Aorta (tissue), 5 donors: ENCODE measurements at regions not wholly inside any gene's neighbourhood (a gene's known extent, or its start where the extent isn't known, plus 50 kb on each side); places are given as distances from the start of the nearest gene placed in this dataset.

ENCODE experiments used
- ATAC-seq: fragments of 200-7000 bp; cut with Tn5 transposase; one replicate; pipeline ENCODE4 v1.9.1; 2022; ENCODE audit warnings: moderate library complexity; ENCODE audit not compliant: low FRiP score
- DNase-seq, 2 donors: peaks; one replicate each; pipeline ENCODE4 v3.0.0-alpha.2; 2020
- H3K27ac ChIP-seq, 2 donors: one replicate each; pipeline ENCODE4 v1.5.1; 2013; ENCODE audit warnings: low read length in 2 of 2, mild to moderate bottlenecking in 2 of 2, moderate library complexity in 2 of 2, control low read depth in 1 of 2, inconsistent platforms in 1 of 2, low read depth in 1 of 2
- H3K27me3 ChIP-seq, 2 donors: one replicate each; pipeline ENCODE4 v1.6.1; 2013; ENCODE audit warnings: control low read depth in 1 of 2, low read length in 1 of 2, mild to moderate bottlenecking in 1 of 2, moderate library complexity in 1 of 2; ENCODE audit not compliant: insufficient read depth in 2 of 2, control insufficient read depth in 1 of 2
- H3K36me3 ChIP-seq, 2 donors: one replicate each; pipeline ENCODE4 v1.6.1; 2013; ENCODE audit warnings: control low read depth in 1 of 2, low read length in 1 of 2, mild to moderate bottlenecking in 1 of 2; ENCODE audit not compliant: insufficient read depth in 2 of 2, control insufficient read depth in 1 of 2
- H3K4me1 ChIP-seq, 2 donors: one replicate each; pipeline ENCODE4 v1.6.1; 2013; ENCODE audit warnings: low read length in 2 of 2, control low read depth in 1 of 2, mild to moderate bottlenecking in 1 of 2, moderate library complexity in 1 of 2; ENCODE audit not compliant: insufficient read depth in 2 of 2, control insufficient read depth in 1 of 2
- H3K4me3 ChIP-seq, 2 donors: one replicate each; pipeline ENCODE4 v1.5.1; 2013; ENCODE audit warnings: low read length in 2 of 2, control low read depth in 1 of 2, mild to moderate bottlenecking in 1 of 2
- H3K9me3 ChIP-seq: one replicate; pipeline ENCODE4 v1.6.1; 2013; ENCODE audit warnings: mild to moderate bottlenecking, low read length; ENCODE audit not compliant: control insufficient read depth
- WGBS, 2 donors: extraction: QIAGEN DNeasy Blood & Tissue Kit; methylation state at CpG; one replicate each; pipeline ENCODE4 v1.1.7; 2013; 5-methylcytosine and 5-hydroxymethylcytosine counted together
- intact Hi-C, 2 donors: fragments of 100-400 bp; cut with DNase I; formaldehyde crosslinking; loops; one replicate each; pipeline versions ENCODE4 v1.14.2 to v1.15.0; 2022
- donor health status: healthy with polysubstance abuse.
- donor health status: Bipolar disorder and iron deficiency.
- donor health status: DM: no; HTN: no; CAD: no.
- donor health status: DM: no; HTN: no; CAD: no.
- donor health status: DM: yes; HTN: yes; CAD: no.

GRCh38 chr2:5576015-5576414 is 116.2 kb upstream of the SOX11 start:
- Histone ChIP-seq H3K27me3 (no peaks in the 10 kb centered on the region), H3K4me3 (no peak overlapping the region), H3K27ac (no peak overlapping the region), H3K9me3 (peaks cover under 1% of the 10 kb centered on the region), H3K4me1 (no peaks in the 10 kb centered on the region), H3K36me3 (no peaks in the 10 kb centered on the region)
- ATAC-seq (no peak), DNase-seq (no peak)
- intact Hi-C loops, result no loop called here
- WGBS, 2 donors, result 72 to 81% methylated on average over 3 of the region's 3 CpGs

- no peak for ATAC-seq
- WGBS, 2 donors, result 81 to 84% methylated on average over 11 of the region's 11 CpGs
- Histone ChIP-seq H3K4me3 (no peak overlapping the region), H3K27me3 (peaks cover 0 to 2% of the 10 kb centered on the region in 2 donors), H3K27ac (no peak overlapping the region), H3K36me3 (no peaks in the 10 kb centered on the region), H3K4me1 (no peaks in the 10 kb centered on the region), H3K9me3 (peaks cover 4% of the 10 kb centered on the region)
- intact Hi-C loops, result no loop called here
- no peak for DNase-seq
Observed at GRCh38 chr2:5587766-5588165, 104.4 kb upstream of the SOX11 start.

- Histone ChIP-seq H3K27ac (no peak overlapping the region), H3K4me3 (no peak overlapping the region), H3K27me3 (peaks cover 0 to 2% of the 10 kb centered on the region in 2 donors), H3K4me1 (no peaks in the 10 kb centered on the region), H3K9me3 (peaks cover 4% of the 10 kb centered on the region), H3K36me3 (no peaks in the 10 kb centered on the region)
- ATAC-seq (no peak), DNase-seq (no peak)
- intact Hi-C loops, result no loop called here
- WGBS, 2 donors, result 50 to 69% methylated on average over 1 of the region's 1 CpG
Observed at GRCh38 chr2:5588601-5589000, 103.6 kb upstream of the SOX11 start.

- H3K27ac ChIP-seq, result no peak overlapping the region
- intact Hi-C loops, result no loop called here
- peaks cover 4% of the 10 kb centered on the region for H3K9me3 ChIP-seq
- DNase-seq (no peak), ATAC-seq (no peak)
- H3K36me3 ChIP-seq, result no peaks in the 10 kb centered on the region
- 73 to 83% methylated on average over 6 of the region's 6 CpGs for whole genome bisulfite sequencing, 2 donors
- no peaks in the 10 kb centered on the region for H3K4me1 ChIP-seq
- H3K27me3 ChIP-seq, result peaks cover 0 to 2% of the 10 kb centered on the region in 2 donors
- H3K4me3 ChIP-seq, result no peak overlapping the region
Observed at GRCh38 chr2:5589183-5589582, 103.0 kb upstream of the SOX11 start.

- no peak for ATAC-seq
- Histone ChIP-seq H3K36me3 (no peaks in the 10 kb centered on the region), H3K4me1 (no peaks in the 10 kb centered on the region), H3K9me3 (peaks cover 4% of the 10 kb centered on the region), H3K27ac (no peak overlapping the region), H3K27me3 (peaks cover 0 to 2% of the 10 kb centered on the region in 2 donors), H3K4me3 (no peak overlapping the region)
- no peak for DNase-seq
- WGBS, 2 donors, result 30 to 39% methylated on average over 6 of the region's 6 CpGs
- intact Hi-C loops, result no loop called here
Observed at GRCh38 chr2:5590886-5591285, 101.3 kb upstream of the SOX11 start.

- DNase-seq, result no peak
- Histone ChIP-seq H3K4me1 (no peaks in the 10 kb centered on the region), H3K9me3 (peaks cover 4% of the 10 kb centered on the region), H3K4me3 (no peak overlapping the region), H3K36me3 (no peaks in the 10 kb centered on the region), H3K27me3 (peaks cover 0 to 2% of the 10 kb centered on the region in 2 donors), H3K27ac (no peak overlapping the region)
- 62 to 66% methylated on average over 3 of the region's 3 CpGs for WGBS, 2 donors
- ATAC-seq, result no peak
- intact Hi-C loops, result no loop called here
Observed at GRCh38 chr2:5592916-5593315, 99.3 kb upstream of the SOX11 start.

GRCh38 chr2:5594249-5594695 is 97.9 kb upstream of the SOX11 start:
- no peak for DNase-seq
- no peak overlapping the region for H3K4me3 ChIP-seq
- H3K27me3 ChIP-seq, result peaks cover 0 to 2% of the 10 kb centered on the region in 2 donors
- H3K4me1 ChIP-seq, result no peaks in the 10 kb centered on the region
- intact Hi-C loops, result no loop called here
- H3K36me3 ChIP-seq, result no peaks in the 10 kb centered on the region
- ATAC-seq, result no peak
- H3K9me3 ChIP-seq, result peaks cover 4% of the 10 kb centered on the region
- no peak overlapping the region for H3K27ac ChIP-seq
- WGBS, 2 donors, result 53 to 55% methylated on average over 6 of the region's 6 CpGs

- no peaks in the 10 kb centered on the region for H3K36me3 ChIP-seq
- ATAC-seq (no peak), DNase-seq (no peak)
- intact Hi-C loops, result no loop called here
- H3K4me1 ChIP-seq, result no peaks in the 10 kb centered on the region
- H3K4me3 ChIP-seq, result no peak overlapping the region
- H3K27me3 ChIP-seq, result peaks cover 0 to 2% of the 10 kb centered on the region in 2 donors
- H3K27ac ChIP-seq, result no peak overlapping the region
- no peaks in the 10 kb centered on the region for H3K9me3 ChIP-seq
Observed at GRCh38 chr2:5596868-5597267, 95.3 kb upstream of the SOX11 start.

- no peaks in the 10 kb centered on the region for H3K4me1 ChIP-seq
- H3K9me3 ChIP-seq, result no peaks in the 10 kb centered on the region
- no peak overlapping the region for H3K27ac ChIP-seq
- H3K36me3 ChIP-seq, result no peaks in the 10 kb centered on the region
- 22 to 37% methylated on average over 4 of the region's 4 CpGs for WGBS, 2 donors
- no peak for DNase-seq
- H3K27me3 ChIP-seq, result no peaks in the 10 kb centered on the region
- intact Hi-C loops, result no loop called here
- no peak for ATAC-seq
- no peak overlapping the region for H3K4me3 ChIP-seq
Observed at GRCh38 chr2:5598156-5598555, 94.0 kb upstream of the SOX11 start.
